Erythroblast (primary cell): ENCODE measurements at regions not wholly inside any gene's neighbourhood (a gene's known extent, or its start where the extent isn't known, plus 50 kb on each side); places are given as distances from the start of the nearest gene placed in this dataset.

Experiments
- DNase-seq, 2 experiments: peaks; one replicate each; lab custom pipeline; 2025; lab: John Stamatoyannopoulos, UW
- GATA1 ChIP-seq: IDR thresholded peaks from 2 replicates; pipeline ENCODE4 v1.6.1; 2011; ENCODE audit warnings: low read depth, mild to moderate bottlenecking, control low read depth, low read length, moderate library complexity
- POLR2A ChIP-seq: IDR thresholded peaks from 2 replicates; pipeline ENCODE4 v1.6.1; 2011; ENCODE audit warnings: mild to moderate bottlenecking, low read length

DNA sequence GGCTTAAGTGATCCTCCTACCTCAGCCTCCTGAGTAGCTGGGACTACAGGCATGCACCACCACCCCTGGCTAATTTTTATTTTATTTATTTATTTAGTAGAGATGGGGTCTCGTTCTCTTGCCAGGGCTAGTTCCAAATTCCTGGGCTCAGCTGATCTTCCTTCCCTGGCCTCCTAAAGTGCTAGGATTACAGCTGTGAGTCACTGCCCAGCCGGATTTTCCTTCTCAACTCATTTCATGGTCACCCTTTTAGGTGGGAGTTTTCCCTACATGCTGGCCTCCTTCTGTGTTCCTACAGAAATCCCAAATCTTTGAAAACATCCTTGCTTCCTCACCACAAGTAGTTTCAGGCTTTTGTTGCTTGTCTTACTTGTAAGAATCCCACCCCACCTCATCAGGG, 102.1 kb upstream of the SIAH1 start:
- TF ChIP-seq POLR2A (no peak), GATA1 (no peak)
- no peak for DNase-seq

DNA sequence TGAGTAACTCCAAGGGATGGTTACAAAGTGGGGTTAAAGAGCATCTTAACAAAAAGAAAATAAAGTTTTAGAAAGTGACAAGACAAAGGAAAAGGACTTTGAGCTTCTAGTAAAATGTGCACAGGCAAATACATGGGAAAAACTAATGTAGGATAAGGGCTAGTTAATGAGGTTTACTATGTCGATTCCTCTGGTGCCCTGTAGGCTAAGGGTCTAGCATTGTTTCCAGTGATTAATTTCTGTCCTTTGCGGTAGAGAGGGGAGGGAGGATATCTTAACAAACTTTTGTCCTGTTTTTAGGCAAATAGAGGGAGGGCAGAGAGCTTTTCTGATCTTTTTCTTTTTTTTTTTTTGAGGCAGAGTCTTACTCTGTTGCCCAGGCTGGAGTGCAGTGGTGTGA, 96.6 kb upstream of the SIAH1 start:
- TF ChIP-seq POLR2A (no peak), GATA1 (no peak)
- no peak for DNase-seq

DNA sequence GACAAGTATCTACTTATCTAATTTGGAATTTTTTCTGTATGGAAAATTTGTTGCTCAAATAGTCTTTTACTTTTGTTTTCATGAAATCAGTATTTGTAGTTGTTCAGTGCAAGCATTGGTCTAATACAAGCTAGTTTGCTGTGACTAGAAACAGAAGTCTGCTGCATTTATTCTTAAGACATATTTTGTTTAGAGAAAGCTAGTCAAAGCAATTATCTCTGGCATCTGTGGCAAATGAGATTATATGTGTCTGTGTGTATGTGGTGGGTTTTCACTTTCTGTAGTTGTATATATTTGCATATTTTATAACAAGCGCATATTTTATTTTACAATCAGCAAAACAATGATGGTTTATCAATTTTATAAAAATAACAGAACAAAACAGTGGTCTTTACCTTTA, 96.0 kb upstream of the SIAH1 start:
- no peak for TF ChIP-seq GATA1
- no peak for TF ChIP-seq POLR2A
- DNase-seq: no peak

DNA sequence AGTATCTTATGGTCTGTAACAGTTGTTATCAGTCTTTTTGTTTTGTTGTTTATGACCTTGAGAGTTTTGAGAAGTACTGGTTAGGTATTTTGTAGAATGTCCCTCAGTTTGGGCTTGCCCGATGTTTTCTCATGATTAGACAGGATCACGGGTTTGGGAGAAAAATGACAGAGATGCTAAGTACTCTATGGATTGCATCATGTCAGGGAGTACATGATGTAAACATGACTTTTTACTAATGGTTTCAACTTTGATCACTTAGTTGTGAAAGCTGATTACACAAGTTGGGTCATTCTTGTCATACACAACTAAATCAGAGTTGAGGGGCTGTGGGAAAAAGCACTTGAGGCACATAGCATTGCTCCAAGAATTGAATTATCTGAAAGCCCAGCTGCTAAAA, 94.7 kb upstream of the SIAH1 start:
- DNase-seq: peak in 1 of 2 experiments; percentile 14
- TF ChIP-seq GATA1 (no peak), POLR2A (no peak)

- DNase-seq: no peak
- TF ChIP-seq POLR2A (no peak), GATA1 (no peak)
Observed at GRCh38 chr16:48479329-48479728, 94.1 kb upstream of the SIAH1 start.

DNA sequence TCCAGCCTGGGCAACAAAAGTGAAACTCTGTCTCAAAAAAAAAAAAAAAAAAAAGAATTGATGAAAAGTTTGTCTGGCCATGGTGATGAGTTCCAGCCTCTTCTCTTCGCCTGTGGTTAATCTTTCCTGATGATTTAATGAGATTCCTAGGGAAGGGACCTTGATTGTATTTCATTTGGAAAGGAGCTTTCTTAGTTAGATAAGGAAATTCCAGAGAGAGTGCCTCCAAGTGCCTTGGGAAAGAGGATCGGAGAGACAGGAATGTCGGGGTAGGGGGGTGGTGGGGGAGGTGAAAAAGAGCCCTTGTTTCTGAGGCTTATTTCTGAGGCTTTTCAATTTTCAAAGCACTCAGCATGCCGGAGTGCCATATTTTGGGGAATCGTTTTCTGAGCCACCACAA, 93.2 kb upstream of the SIAH1 start:
- DNase-seq: no peak
- TF ChIP-seq GATA1 (no peak), POLR2A (no peak)

GRCh38 chr16:48471435-48471834, 86.2 kb upstream of the SIAH1 start:
- TF ChIP-seq GATA1 (no peak), POLR2A (no peak)
- no peak for DNase-seq

GRCh38 chr16:48462106-48462740, 77.0 kb upstream of the SIAH1 start:
- TF ChIP-seq POLR2A (no peak), GATA1 (no peak)
- no peak for DNase-seq

DNA sequence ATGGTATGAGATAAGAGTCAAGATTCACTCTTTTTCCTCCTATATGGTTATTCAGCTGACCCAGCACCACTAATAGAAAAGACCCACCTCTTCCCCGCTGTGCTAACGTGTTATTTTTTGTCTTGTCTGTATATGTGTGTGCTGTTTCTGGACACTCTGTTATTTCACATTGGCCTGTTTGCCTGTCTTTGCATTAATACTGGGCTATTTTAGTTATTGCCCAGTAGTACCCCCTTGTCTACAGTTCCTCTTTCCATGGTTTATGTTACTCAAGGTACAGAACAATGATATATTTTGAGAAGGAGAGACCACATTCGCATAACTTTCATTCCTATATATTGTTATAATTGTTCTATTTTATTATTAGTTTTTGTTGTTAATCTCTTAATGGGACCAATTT, 74.0 kb upstream of the SIAH1 start:
- DNase-seq: no peak
- TF ChIP-seq POLR2A (no peak), GATA1 (no peak)

DNA sequence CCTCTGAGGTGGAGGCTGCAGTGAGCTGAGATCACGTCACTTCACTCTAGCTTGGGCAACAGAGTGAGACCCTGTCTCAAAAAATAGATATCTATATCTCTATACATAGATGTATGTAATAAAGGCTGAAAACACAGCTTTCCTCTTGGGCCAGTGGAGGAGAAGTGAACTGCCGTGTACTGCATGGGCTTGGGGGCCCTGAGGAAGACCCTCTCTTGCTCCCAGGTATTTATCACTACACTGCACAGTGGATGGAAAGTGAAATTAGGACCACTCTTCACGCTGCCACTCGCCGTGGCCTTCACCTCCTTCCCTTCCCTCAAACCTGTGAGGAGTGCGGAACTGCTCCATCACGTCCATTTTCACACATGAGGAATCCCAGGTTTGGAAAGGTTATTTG, 68.8 kb upstream of the SIAH1 start:
- no peak for DNase-seq
- TF ChIP-seq GATA1 (no peak), POLR2A (no peak)

GRCh38 chr16:48452991-48453760, 68.0 kb upstream of the SIAH1 start:
- no peak for TF ChIP-seq GATA1
- TF ChIP-seq POLR2A: no peak
- no peak for DNase-seq

GRCh38 chr16:48451323-48451722, 66.1 kb upstream of the SIAH1 start:
- TF ChIP-seq POLR2A: no peak
- TF ChIP-seq GATA1: no peak

GRCh38 chr16:48450367-48450766, 65.2 kb upstream of the SIAH1 start:
- no peak for DNase-seq
- TF ChIP-seq GATA1 (no peak), POLR2A (no peak)

More at GRCh38 chr16:48451323-48451722, 66.1 kb upstream of the SIAH1 start:
- DNase-seq: no peak

DNA sequence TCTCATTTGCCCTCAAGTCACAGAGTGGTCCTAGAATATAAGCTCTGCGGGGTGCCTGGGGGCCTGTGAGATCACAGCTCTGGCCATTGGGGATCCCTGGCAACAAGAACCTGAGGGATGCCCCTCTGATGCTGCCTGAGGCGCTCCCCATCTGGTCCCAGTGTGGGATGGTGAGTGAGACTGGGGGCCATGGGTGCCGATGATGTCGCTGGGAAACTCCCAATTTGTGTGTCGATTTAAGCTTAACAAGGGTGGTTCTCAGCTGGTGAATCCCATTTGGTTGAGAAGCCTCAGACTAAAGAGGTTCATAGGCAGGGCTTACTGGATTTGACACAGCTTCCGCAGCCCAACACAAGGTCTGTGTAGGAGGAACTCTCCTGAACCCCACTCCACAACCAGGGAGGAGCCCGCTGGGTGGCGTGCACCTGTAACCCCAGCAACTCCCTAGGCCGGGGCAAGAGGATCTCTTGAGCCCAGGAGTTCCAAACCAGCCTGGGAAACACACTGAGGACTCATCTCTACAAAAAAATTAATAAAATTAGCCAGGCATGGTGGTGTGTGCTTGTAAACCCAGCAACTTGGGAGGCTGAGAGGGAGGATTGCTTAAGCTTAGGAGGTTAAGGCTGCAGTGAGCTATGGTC, 63.7 kb upstream of the SIAH1 start:
- no peak for TF ChIP-seq GATA1
- no peak for TF ChIP-seq POLR2A
- no peak for DNase-seq
